ENCODE measurements at regions not wholly inside any gene's neighbourhood (a gene's known extent, or its start where the extent isn't known, plus 50 kb on each side); places are given as distances from the start of the nearest gene placed in this dataset.

GRCh38 chr2:16117021-16117700 is 176.8 kb downstream of the MYCN start:
- no peaks in the 10 kb centered on the region for H3K9me3 Mint-ChIP-seq
- no peak for DNase-seq (ENCODE audit: low read depth, low spot score)
- H3K27me3 Mint-ChIP-seq (ENCODE audit: low read depth) = no peaks in the 10 kb centered on the region
- peaks cover 18% of the 10 kb centered on the region for H3K4me1 Mint-ChIP-seq
- peaks cover 3% of the 10 kb centered on the region for H3K36me3 Mint-ChIP-seq (ENCODE audit: low read depth)
- H3K4me3 Mint-ChIP-seq = no peak overlapping the region
- TF ChIP-seq, protein P1, sequence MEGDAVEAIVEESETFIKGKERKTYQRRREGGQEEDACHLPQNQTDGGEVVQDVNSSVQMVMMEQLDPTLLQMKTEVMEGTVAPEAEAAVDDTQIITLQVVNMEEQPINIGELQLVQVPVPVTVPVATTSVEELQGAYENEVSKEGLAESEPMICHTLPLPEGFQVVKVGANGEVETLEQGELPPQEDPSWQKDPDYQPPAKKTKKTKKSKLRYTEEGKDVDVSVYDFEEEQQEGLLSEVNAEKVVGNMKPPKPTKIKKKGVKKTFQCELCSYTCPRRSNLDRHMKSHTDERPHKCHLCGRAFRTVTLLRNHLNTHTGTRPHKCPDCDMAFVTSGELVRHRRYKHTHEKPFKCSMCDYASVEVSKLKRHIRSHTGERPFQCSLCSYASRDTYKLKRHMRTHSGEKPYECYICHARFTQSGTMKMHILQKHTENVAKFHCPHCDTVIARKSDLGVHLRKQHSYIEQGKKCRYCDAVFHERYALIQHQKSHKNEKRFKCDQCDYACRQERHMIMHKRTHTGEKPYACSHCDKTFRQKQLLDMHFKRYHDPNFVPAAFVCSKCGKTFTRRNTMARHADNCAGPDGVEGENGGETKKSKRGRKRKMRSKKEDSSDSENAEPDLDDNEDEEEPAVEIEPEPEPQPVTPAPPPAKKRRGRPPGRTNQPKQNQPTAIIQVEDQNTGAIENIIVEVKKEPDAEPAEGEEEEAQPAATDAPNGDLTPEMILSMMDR (conservative IDR thresholded peaks at IDR 0.05) = no peak
- H3K27ac Mint-ChIP-seq (ENCODE audit: unreplicated experiment) = no peak overlapping the region

- Mint-ChIP-seq H3K27me3 (ENCODE audit: low read depth) (no peaks in the 10 kb centered on the region), H3K27ac (ENCODE audit: unreplicated experiment) (no peak overlapping the region), H3K4me1 (peaks cover 21% of the 10 kb centered on the region), H3K36me3 (ENCODE audit: low read depth) (no peaks in the 10 kb centered on the region), H3K9me3 (no peaks in the 10 kb centered on the region), H3K4me3 (no peak overlapping the region)
- TF ChIP-seq, protein P1 (conservative IDR thresholded peaks at IDR 0.05) = no peak
- DNase-seq (ENCODE audit: low read depth, low spot score) = no peak
Observed at GRCh38 chr2:16115881-16116830, 175.8 kb downstream of the MYCN start.

DNA sequence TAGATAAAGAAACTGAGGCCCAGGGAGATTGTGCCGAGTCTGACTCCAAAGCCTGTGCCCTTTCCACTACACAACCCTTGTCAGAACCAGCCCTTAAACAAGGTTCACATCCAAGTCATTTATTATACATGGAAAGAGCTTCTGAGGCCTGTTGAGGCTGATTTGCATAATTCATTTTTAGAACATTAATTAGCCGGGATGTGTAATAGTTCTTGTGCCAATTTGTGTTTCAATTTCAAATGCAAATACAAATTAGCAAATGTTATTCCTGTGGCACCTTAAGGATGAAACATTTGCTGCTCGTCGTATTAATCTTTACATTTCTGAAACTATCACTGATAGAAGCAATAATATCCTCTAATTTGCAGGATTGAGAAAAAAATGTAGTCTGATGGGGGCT is 174.9 kb downstream of the MYCN start:
- Mint-ChIP-seq H3K4me1 (peaks cover 26% of the 10 kb centered on the region), H3K9me3 (no peaks in the 10 kb centered on the region), H3K36me3 (ENCODE audit: low read depth) (no peaks in the 10 kb centered on the region), H3K4me3 (no peak overlapping the region), H3K27ac (ENCODE audit: unreplicated experiment) (no peak overlapping the region), H3K27me3 (ENCODE audit: low read depth) (no peaks in the 10 kb centered on the region)
- no peak for DNase-seq (ENCODE audit: low read depth, low spot score)
- TF ChIP-seq, protein P1 (conservative IDR thresholded peaks at IDR 0.05) = no peak

DNA sequence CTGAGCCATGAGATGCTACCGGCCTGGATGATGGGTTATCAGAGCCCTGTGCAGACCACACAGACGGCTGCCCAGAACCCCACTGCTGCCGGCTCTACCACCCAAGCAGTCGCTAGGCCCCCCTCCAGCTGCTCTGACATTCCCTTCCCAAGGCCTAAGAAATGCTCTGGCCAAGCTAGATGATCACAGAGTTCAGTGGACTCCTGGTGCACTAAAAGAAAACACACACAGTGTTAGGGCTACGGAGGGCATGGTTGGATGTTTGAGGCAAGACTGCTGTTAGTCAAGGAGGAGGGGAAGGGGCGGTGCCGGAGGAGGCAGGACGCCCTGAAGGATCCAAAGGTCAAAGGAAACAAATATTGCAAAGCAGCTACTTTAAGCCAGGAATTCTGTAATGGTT is 174.5 kb downstream of the MYCN start:
- DNase-seq (ENCODE audit: low read depth, low spot score) = no peak
- Mint-ChIP-seq H3K27ac (ENCODE audit: unreplicated experiment) (no peak overlapping the region), H3K4me3 (no peak overlapping the region), H3K4me1 (peaks cover 30% of the 10 kb centered on the region), H3K9me3 (no peaks in the 10 kb centered on the region), H3K27me3 (ENCODE audit: low read depth) (no peaks in the 10 kb centered on the region), H3K36me3 (ENCODE audit: low read depth) (no peaks in the 10 kb centered on the region)
- TF ChIP-seq, protein P1 (conservative IDR thresholded peaks at IDR 0.05) = no peak

- TF ChIP-seq, protein P1 (conservative IDR thresholded peaks at IDR 0.05) = no peak
- Mint-ChIP-seq H3K27me3 (ENCODE audit: low read depth) (no peaks in the 10 kb centered on the region), H3K27ac (ENCODE audit: unreplicated experiment) (no peak overlapping the region), H3K4me1 (peaks cover 32% of the 10 kb centered on the region), H3K9me3 (no peaks in the 10 kb centered on the region), H3K36me3 (ENCODE audit: low read depth) (no peaks in the 10 kb centered on the region), H3K4me3 (no peak overlapping the region)
- DNase-seq (ENCODE audit: low read depth, low spot score) = no peak
Observed at GRCh38 chr2:16114070-16114469, 173.7 kb downstream of the MYCN start.

All from neural crest cell (in vitro differentiated cells).